ENCODE measurements at regions not wholly inside any gene's neighbourhood (a gene's known extent, or its start where the extent isn't known, plus 50 kb on each side); places are given as distances from the start of the nearest gene placed in this dataset.

- Histone ChIP-seq H3K9me3 (ENCODE audit: control insufficient read depth, insufficient read depth, low read length) (peaks cover 2% of the 10 kb centered on the region), H3K27ac (ENCODE audit: low read length) (no peak overlapping the region), H3K36me3 (ENCODE audit: control insufficient read depth, insufficient read depth, low read length) (no peaks in the 10 kb centered on the region), H3K4me1 (ENCODE audit: control insufficient read depth, insufficient read depth, low read length) (no peaks in the 10 kb centered on the region), H3K27me3 (ENCODE audit: control insufficient read depth, insufficient read depth, low read length) (no peaks in the 10 kb centered on the region), H3K4me3 (ENCODE audit: low read length) (no peak overlapping the region)
- no peak for DNase-seq
- ATAC-seq, result no peak
- TF ChIP-seq CTCF (IDR thresholded peaks at IDR 0.05), result no peak
- intact Hi-C loops (cut with micrococcal nuclease), result no loop called here
- peaks cover 9 to 19% of the 10 kb centered on the region in 2 donors for H3K9me3 Mint-ChIP-seq
- 95% methylated on average over 1 of the region's 1 CpG for WGBS (ENCODE audit: insufficient coverage)
- H3K4me1 Mint-ChIP-seq, result no peaks in the 10 kb centered on the region
- H3K27me3 Mint-ChIP-seq (ENCODE audit: low read depth in 2 of 2), result no peaks in the 10 kb centered on the region
- H3K36me3 Mint-ChIP-seq, result no peaks in the 10 kb centered on the region
- H3K27ac Mint-ChIP-seq, result no peak overlapping the region
- no peak overlapping the region for H3K4me3 Mint-ChIP-seq
Measured at GRCh38 chr18:40222776-40223175, 1732.3 kb upstream of the PIK3C3 start.

GRCh38 chr18:40216856-40217255 is 1738.2 kb upstream of the PIK3C3 start:
- Mint-ChIP-seq H3K27ac (no peak overlapping the region), H3K4me1 (no peaks in the 10 kb centered on the region), H3K27me3 (ENCODE audit: low read depth in 2 of 2) (no peaks in the 10 kb centered on the region), H3K9me3 (peaks cover 5 to 6% of the 10 kb centered on the region in 2 donors), H3K4me3 (no peak overlapping the region), H3K36me3 (no peaks in the 10 kb centered on the region)
- Histone ChIP-seq H3K27ac (ENCODE audit: low read length) (no peak overlapping the region), H3K4me1 (ENCODE audit: control insufficient read depth, insufficient read depth, low read length) (no peaks in the 10 kb centered on the region), H3K4me3 (ENCODE audit: low read length) (no peak overlapping the region), H3K36me3 (ENCODE audit: control insufficient read depth, insufficient read depth, low read length) (no peaks in the 10 kb centered on the region), H3K27me3 (ENCODE audit: control insufficient read depth, insufficient read depth, low read length) (no peaks in the 10 kb centered on the region), H3K9me3 (ENCODE audit: control insufficient read depth, insufficient read depth, low read length) (peaks cover 2% of the 10 kb centered on the region)
- intact Hi-C loops (cut with micrococcal nuclease), result no loop called here
- WGBS (ENCODE audit: insufficient coverage), result 56% methylated on average over 1 of the region's 1 CpG
- no peak for DNase-seq
- TF ChIP-seq CTCF (IDR thresholded peaks at IDR 0.05), result no peak
- ATAC-seq, result no peak

- Histone ChIP-seq H3K27me3 (ENCODE audit: control insufficient read depth, insufficient read depth, low read length) (no peaks in the 10 kb centered on the region), H3K36me3 (ENCODE audit: control insufficient read depth, insufficient read depth, low read length) (no peaks in the 10 kb centered on the region), H3K4me1 (ENCODE audit: control insufficient read depth, insufficient read depth, low read length) (no peaks in the 10 kb centered on the region), H3K4me3 (ENCODE audit: low read length) (no peak overlapping the region), H3K27ac (ENCODE audit: low read length) (no peak overlapping the region), H3K9me3 (ENCODE audit: control insufficient read depth, insufficient read depth, low read length) (no peaks in the 10 kb centered on the region)
- no peak overlapping the region for H3K27ac Mint-ChIP-seq
- no peaks in the 10 kb centered on the region for H3K36me3 Mint-ChIP-seq
- 52% methylated on average over 3 of the region's 4 CpGs for WGBS (ENCODE audit: insufficient coverage)
- H3K9me3 Mint-ChIP-seq, result peaks cover 7% of the 10 kb centered on the region in 2 donors
- no peak overlapping the region for H3K4me3 Mint-ChIP-seq
- no peak for DNase-seq
- intact Hi-C loops (cut with micrococcal nuclease), result no loop called here
- no peaks in the 10 kb centered on the region for H3K27me3 Mint-ChIP-seq (ENCODE audit: low read depth in 2 of 2)
- no peak for TF ChIP-seq CTCF (IDR thresholded peaks at IDR 0.05)
- H3K4me1 Mint-ChIP-seq, result no peaks in the 10 kb centered on the region
- no peak for ATAC-seq
Measured at GRCh38 chr18:40215979-40216378, 1739.1 kb upstream of the PIK3C3 start.

- intact Hi-C loops (cut with micrococcal nuclease), result no loop called here
- Mint-ChIP-seq H3K36me3 (peaks cover 7% of the 10 kb centered on the region), H3K4me1 (no peaks in the 10 kb centered on the region), H3K4me3 (no peak overlapping the region), H3K9me3 (peaks cover 11 to 16% of the 10 kb centered on the region in 2 donors), H3K27ac (no peak overlapping the region), H3K27me3 (ENCODE audit: low read depth in 2 of 2) (no peaks in the 10 kb centered on the region)
- no peaks in the 10 kb centered on the region for H3K27me3 ChIP-seq (ENCODE audit: control insufficient read depth, insufficient read depth, low read length)
- H3K36me3 ChIP-seq (ENCODE audit: control insufficient read depth, insufficient read depth, low read length), result no peaks in the 10 kb centered on the region
- no peak for DNase-seq
- H3K4me3 ChIP-seq (ENCODE audit: low read length), result no peak overlapping the region
- ATAC-seq, result no peak
- H3K27ac ChIP-seq (ENCODE audit: low read length), result no peak overlapping the region
- no peaks in the 10 kb centered on the region for H3K9me3 ChIP-seq (ENCODE audit: control insufficient read depth, insufficient read depth, low read length)
- TF ChIP-seq CTCF (IDR thresholded peaks at IDR 0.05), result no peak
- WGBS (ENCODE audit: insufficient coverage), result 80% methylated on average over 1 of the region's 1 CpG
- H3K4me1 ChIP-seq (ENCODE audit: control insufficient read depth, insufficient read depth, low read length), result no peaks in the 10 kb centered on the region
Measured at GRCh38 chr18:40210696-40211095, 1744.3 kb upstream of the PIK3C3 start.
